ENCODE measurements at regions not wholly inside any gene's neighbourhood (a gene's known extent, or its start where the extent isn't known, plus 50 kb on each side); places are given as distances from the start of the nearest gene placed in this dataset.
A peak's percentile ranks its signal among the peaks of the same experiment; 100 is the strongest.
"Not testable (repeated sequence)": the region's sequence is repeated elsewhere in the genome, so short reads cannot be mapped to it uniquely, and the experiment has no call there.

DNA sequence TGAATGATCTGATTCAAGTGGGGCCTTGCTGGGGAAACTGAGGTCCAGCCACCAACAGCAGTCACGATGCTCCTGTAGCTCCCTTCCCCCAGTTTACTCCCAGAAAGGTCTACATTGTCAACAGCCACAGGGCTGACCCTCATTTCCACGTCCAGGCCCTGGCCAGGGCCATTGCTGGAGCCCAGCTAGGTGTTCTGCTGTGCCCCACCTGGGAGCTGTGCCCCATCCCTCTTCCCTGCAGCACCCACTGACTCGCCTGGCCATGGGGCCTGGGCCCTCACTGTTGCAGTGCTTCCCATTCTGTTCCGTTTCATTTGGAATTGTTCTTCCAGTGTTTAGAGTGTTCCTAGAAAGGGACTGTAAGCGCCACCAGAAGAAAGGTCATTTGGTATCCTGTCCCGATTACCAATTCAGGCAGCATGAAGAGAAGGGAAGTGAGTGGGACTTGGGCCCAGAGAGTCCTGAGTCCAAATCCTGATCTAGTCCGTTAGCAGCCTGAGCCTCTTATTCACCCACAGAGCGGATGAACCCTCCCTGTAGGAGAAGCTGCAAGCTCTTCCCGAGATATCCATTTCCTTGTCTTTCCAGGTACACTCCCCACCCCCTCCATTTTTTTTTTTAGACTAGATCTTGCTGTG, 73.1 kb upstream of the HPCAL1 start:
- H3K9me2 ChIP-seq (replicated peaks; ENCODE audit: insufficient read depth): no peaks in the 10 kb centered on the region
- H4K20me1 ChIP-seq (ENCODE audit: insufficient read depth, poor library complexity, severe bottlenecking): no peaks in the 10 kb centered on the region
- no peaks in the 10 kb centered on the region for H3K27me3 ChIP-seq
- no peak overlapping the region for H2AFZ ChIP-seq
- peak overlapping the region; percentile 54 for H3K27ac ChIP-seq
- TF ChIP-seq, protein P1, sequence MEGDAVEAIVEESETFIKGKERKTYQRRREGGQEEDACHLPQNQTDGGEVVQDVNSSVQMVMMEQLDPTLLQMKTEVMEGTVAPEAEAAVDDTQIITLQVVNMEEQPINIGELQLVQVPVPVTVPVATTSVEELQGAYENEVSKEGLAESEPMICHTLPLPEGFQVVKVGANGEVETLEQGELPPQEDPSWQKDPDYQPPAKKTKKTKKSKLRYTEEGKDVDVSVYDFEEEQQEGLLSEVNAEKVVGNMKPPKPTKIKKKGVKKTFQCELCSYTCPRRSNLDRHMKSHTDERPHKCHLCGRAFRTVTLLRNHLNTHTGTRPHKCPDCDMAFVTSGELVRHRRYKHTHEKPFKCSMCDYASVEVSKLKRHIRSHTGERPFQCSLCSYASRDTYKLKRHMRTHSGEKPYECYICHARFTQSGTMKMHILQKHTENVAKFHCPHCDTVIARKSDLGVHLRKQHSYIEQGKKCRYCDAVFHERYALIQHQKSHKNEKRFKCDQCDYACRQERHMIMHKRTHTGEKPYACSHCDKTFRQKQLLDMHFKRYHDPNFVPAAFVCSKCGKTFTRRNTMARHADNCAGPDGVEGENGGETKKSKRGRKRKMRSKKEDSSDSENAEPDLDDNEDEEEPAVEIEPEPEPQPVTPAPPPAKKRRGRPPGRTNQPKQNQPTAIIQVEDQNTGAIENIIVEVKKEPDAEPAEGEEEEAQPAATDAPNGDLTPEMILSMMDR (IDR thresholded peaks at IDR 0.05; ENCODE audit: poor library complexity): no peak
- TF ChIP-seq EZH2phosphoT487 (IDR thresholded peaks at IDR 0.05; ENCODE audit: low read depth, severe bottlenecking, unreplicated experiment): no peak
- TF ChIP-seq EZH2 (IDR thresholded peaks at IDR 0.05; ENCODE audit: borderline replicate concordance): no peak
- no peaks in the 10 kb centered on the region for H3K9me3 ChIP-seq (ENCODE audit: low read depth)
- no peak for DNase-seq (ENCODE audit: low spot score)
- H3K36me3 ChIP-seq (replicated peaks; ENCODE audit: insufficient read depth, low read depth): no peaks in the 10 kb centered on the region
- H3K4me1 ChIP-seq (ENCODE audit: insufficient read depth): peaks cover 34% of the 10 kb centered on the region
- WGBS (ENCODE audit: low lambda C conversion rate, missing lambda C conversion rate): 90% methylated on average over 9 of the region's 9 CpGs
- no peak overlapping the region for H3K4me2 ChIP-seq
- H3K79me2 ChIP-seq: no peaks in the 10 kb centered on the region
- H3K4me3 ChIP-seq: no peak overlapping the region

DNA sequence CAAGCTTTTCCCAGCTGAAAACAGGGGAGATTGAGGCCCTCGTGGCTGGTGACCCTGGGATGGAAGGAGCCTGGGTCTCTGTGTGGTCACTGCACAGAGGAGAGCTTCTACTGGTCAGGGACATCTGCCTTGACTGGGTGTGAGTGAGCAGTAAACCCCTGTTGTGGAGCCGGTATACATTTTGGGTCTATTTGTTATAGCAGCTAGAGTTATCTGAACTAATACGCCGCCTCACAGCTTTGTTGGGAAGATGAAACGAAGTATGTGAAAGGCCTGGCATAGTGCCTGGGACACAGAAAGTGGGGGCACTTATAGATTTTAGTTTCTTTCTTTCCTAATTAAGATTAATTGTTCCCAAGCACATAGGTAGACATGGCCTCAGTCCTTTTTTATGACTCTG, 72.2 kb upstream of the HPCAL1 start:
- WGBS (ENCODE audit: low lambda C conversion rate, missing lambda C conversion rate): 96% methylated on average over 5 of the region's 5 CpGs
- peaks cover 29% of the 10 kb centered on the region for H3K4me1 ChIP-seq (ENCODE audit: insufficient read depth)

DNA sequence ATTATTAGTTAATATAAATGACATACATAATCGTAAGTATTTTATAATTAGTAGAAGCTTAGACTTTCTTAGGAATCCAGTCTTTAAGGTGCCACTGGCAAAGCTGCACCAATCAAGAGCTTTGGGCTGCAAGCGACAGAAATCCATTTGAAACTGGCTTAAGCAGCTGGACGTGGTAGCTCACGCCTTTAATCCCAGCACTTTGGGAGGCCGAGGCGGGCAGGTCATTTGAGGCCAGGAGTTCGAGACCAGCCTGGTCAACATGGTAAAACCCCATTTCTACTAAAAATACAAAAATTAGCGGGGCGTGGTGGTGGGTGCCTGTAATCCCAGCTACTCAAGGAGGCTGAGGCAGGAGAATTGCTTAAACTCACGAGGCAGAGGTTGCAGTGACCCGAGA, 71.8 kb upstream of the HPCAL1 start:
- H3K9me3 ChIP-seq (ENCODE audit: low read depth); H4K20me1 ChIP-seq (ENCODE audit: insufficient read depth, poor library complexity, severe bottlenecking); H3K27me3 ChIP-seq; H3K36me3 ChIP-seq (replicated peaks; ENCODE audit: insufficient read depth, low read depth); H3K4me3 ChIP-seq; H3K9me2 ChIP-seq (replicated peaks; ENCODE audit: insufficient read depth); H3K79me2 ChIP-seq; H3K4me2 ChIP-seq; H3K27ac ChIP-seq; H2AFZ ChIP-seq; DNase-seq (ENCODE audit: low spot score): not testable (repeated sequence)
- H3K4me1 ChIP-seq (ENCODE audit: insufficient read depth): peaks cover 25% of the 10 kb centered on the region
- WGBS (ENCODE audit: low lambda C conversion rate, missing lambda C conversion rate): 94% methylated on average over 11 of the region's 11 CpGs

More for the DNA sequence above, 72.2 kb upstream of the HPCAL1 start:
- no peak for TF ChIP-seq EZH2phosphoT487 (IDR thresholded peaks at IDR 0.05; ENCODE audit: low read depth, severe bottlenecking, unreplicated experiment)
- no peak for TF ChIP-seq EZH2 (IDR thresholded peaks at IDR 0.05; ENCODE audit: borderline replicate concordance)
- TF ChIP-seq, protein P1 (IDR thresholded peaks at IDR 0.05; ENCODE audit: poor library complexity): no peak
- no peaks in the 10 kb centered on the region for H3K9me2 ChIP-seq (replicated peaks; ENCODE audit: insufficient read depth)
- no peaks in the 10 kb centered on the region for H3K36me3 ChIP-seq (replicated peaks; ENCODE audit: insufficient read depth, low read depth)
- H4K20me1 ChIP-seq (ENCODE audit: insufficient read depth, poor library complexity, severe bottlenecking): no peaks in the 10 kb centered on the region
- H3K79me2 ChIP-seq: no peaks in the 10 kb centered on the region
- H3K4me3 ChIP-seq: no peak overlapping the region
- H3K9me3 ChIP-seq (ENCODE audit: low read depth): no peaks in the 10 kb centered on the region
- no peak overlapping the region for H3K4me2 ChIP-seq
- H3K27ac ChIP-seq: no peak overlapping the region
- no peak for DNase-seq (ENCODE audit: low spot score)
- no peaks in the 10 kb centered on the region for H3K27me3 ChIP-seq
- no peak overlapping the region for H2AFZ ChIP-seq

DNA sequence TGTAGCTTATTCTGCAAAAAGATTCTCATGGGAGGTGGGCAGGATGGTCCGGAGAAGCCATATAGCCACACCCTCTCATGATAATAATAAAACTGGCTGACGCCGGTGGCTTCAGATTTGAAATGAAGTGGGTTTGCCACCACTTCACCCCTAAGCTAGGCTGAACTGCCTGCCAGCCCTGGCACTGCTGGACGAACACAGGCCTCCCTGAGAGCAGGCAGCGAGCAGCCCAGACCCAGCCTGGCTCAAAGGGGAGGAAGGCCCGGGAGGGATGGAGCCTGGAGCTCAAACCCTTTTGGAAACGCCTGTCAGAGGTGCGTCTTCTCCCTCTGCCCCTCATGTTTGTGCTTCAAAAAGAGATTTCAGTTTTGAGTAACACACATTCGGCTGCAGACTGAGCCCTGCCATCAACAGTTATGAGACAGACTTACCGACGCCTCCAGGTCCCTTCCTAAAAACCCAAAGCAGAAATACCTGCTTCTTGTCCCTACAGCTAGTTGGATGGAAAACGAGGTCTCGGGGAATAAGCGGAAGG, 71.1 kb upstream of the HPCAL1 start:
- Histone ChIP-seq H4K20me1 (ENCODE audit: insufficient read depth, poor library complexity, severe bottlenecking) (no peaks in the 10 kb centered on the region), H2AFZ (no peak overlapping the region), H3K4me3 (no peak overlapping the region), H3K36me3 (replicated peaks; ENCODE audit: insufficient read depth, low read depth) (no peaks in the 10 kb centered on the region), H3K27me3 (no peaks in the 10 kb centered on the region), H3K79me2 (no peaks in the 10 kb centered on the region), H3K4me1 (ENCODE audit: insufficient read depth) (peaks cover 20% of the 10 kb centered on the region), H3K9me3 (ENCODE audit: low read depth) (no peaks in the 10 kb centered on the region), H3K9me2 (replicated peaks; ENCODE audit: insufficient read depth) (no peaks in the 10 kb centered on the region), H3K27ac (no peak overlapping the region), H3K4me2 (no peak overlapping the region)
- TF ChIP-seq EZH2phosphoT487 (IDR thresholded peaks at IDR 0.05; ENCODE audit: low read depth, severe bottlenecking, unreplicated experiment): no peak
- no peak for TF ChIP-seq EZH2 (IDR thresholded peaks at IDR 0.05; ENCODE audit: borderline replicate concordance)
- TF ChIP-seq, protein P1 (IDR thresholded peaks at IDR 0.05; ENCODE audit: poor library complexity): no peak
- WGBS (ENCODE audit: low lambda C conversion rate, missing lambda C conversion rate): 85% methylated on average over 14 of the region's 14 CpGs
- DNase-seq (ENCODE audit: low spot score): no peak

Measured in hepatocyte (in vitro differentiated cells).